Left renal pelvis (tissue), 4 donors: ENCODE measurements at regions not wholly inside any gene's neighbourhood (a gene's known extent, or its start where the extent isn't known, plus 50 kb on each side); places are given as distances from the start of the nearest gene placed in this dataset.
"Not testable (repeated sequence)": the region's sequence is repeated elsewhere in the genome, so short reads cannot be mapped to it uniquely, and the experiment has no call there.

ENCODE experiments used
- DNase-seq, 4 donors: peaks; one replicate each; pipeline ENCODE4 v3.0.0-alpha.2; 2013; ENCODE audit warnings: low read depth in 4 of 4, low spot score in 3 of 4

GRCh38 chr3:11716573-11717290 is 73.0 kb upstream of the VGLL4 start:
- no peak for DNase-seq

- DNase-seq: no peak
Measured at GRCh38 chr3:11713171-11713570, 69.5 kb upstream of the VGLL4 start.

GRCh38 chr3:11712646-11713045 is 68.9 kb upstream of the VGLL4 start:
- DNase-seq: no peak

- no peak for DNase-seq
Measured at GRCh38 chr3:11711876-11712275, 68.2 kb upstream of the VGLL4 start.

- no peak for DNase-seq
Measured at GRCh38 chr3:11709782-11710181, 66.1 kb upstream of the VGLL4 start.

GRCh38 chr3:11707084-11707483 is 63.4 kb upstream of the VGLL4 start:
- DNase-seq: not testable (repeated sequence)

- DNase-seq: no peak
Measured at GRCh38 chr3:11706604-11707003, 62.9 kb upstream of the VGLL4 start.

GRCh38 chr3:11705049-11705448 is 61.3 kb upstream of the VGLL4 start:
- DNase-seq: no peak

GRCh38 chr3:11703146-11703545 is 59.4 kb upstream of the VGLL4 start:
- no peak for DNase-seq

GRCh38 chr3:11699083-11699427 is 55.3 kb upstream of the VGLL4 start:
- no peak for DNase-seq

GRCh38 chr3:11698326-11699082 is 54.8 kb upstream of the VGLL4 start:
- DNase-seq: no peak

GRCh38 chr3:11697701-11698100 is 54.0 kb upstream of the VGLL4 start:
- no peak for DNase-seq

GRCh38 chr3:11696054-11696453 is 52.3 kb upstream of the VGLL4 start:
- DNase-seq: no peak
